HCT116 (cell line): ENCODE measurements at regions not wholly inside any gene's neighbourhood (a gene's known extent, or its start where the extent isn't known, plus 50 kb on each side); places are given as distances from the start of the nearest gene placed in this dataset.

Experiments used
- ATAC-seq: fragments of 200-7000 bp; cut with Tn5 transposase; 2 replicates; pipeline ENCODE4 v1.9.1; 2020; ENCODE audit warnings: mild to moderate bottlenecking, moderate library complexity
- BruUV-seq: library from RNA; stranded (reverse); fragments of 400-500 nt; replicated peaks from 2 replicates; lab custom pipeline; 2021; lab: Mats Ljungman, UMichigan
- CTCF ChIA-PET: fragments of 300-600 bp; sonication (Branson Sonifier 250); formaldehyde crosslinking; loops from one replicate; lab custom pipeline; 2021; ENCODE audit warnings: antibody characterized with exemption; lab: Charles Lee
- POLR2A ChIA-PET: fragments of 300-600, 350-600 bp; sonication (Branson Sonifier 250); formaldehyde crosslinking; loops from one replicate; lab custom pipeline; 2021; ENCODE audit warnings: antibody characterized with exemption; lab: Charles Lee
- RAD21 ChIA-PET, 2 experiments: fragments of 300-600 bp; sonication (Branson Sonifier 250); formaldehyde crosslinking; loops; one replicate each; lab custom pipeline; 2023; ENCODE audit warnings: low total read pairs in 2 of 2; ENCODE audit not compliant: uncharacterized antibody in 2 of 2, unreplicated experiment in 2 of 2, low non-redundant PET in 1 of 2; lab: Charles Lee
- DNase-seq: peaks from one replicate; pipeline ENCODE4 v3.0.0-alpha.2; 2010; ENCODE audit warnings: low read depth, low spot score
- H2AFZ ChIP-seq: fragments of 200-600 bp; shearing (Covaris generic), sonication (generic); 2 replicates; pipeline ENCODE4 v1.6.1; 2017; ENCODE audit warnings: low read depth, mixed run types, mixed read lengths, antibody characterized with exemption, low read length; ENCODE audit not compliant: poor library complexity, severe bottlenecking
- H3K27ac ChIP-seq: 2 replicates; pipeline ENCODE4 v1.5.1; 2012; ENCODE audit warnings: low read depth, low read length
- H3K27me3 ChIP-seq: fragments of 200-600 bp; sonication (generic); 2 replicates; pipeline ENCODE4 v1.6.1; 2016; ENCODE audit warnings: mixed run types, low read length, mixed read lengths; ENCODE audit not compliant: insufficient read depth
- H3K36me3 ChIP-seq, 2 experiments: fragments of 200-500 bp in 1 of 2; fragments of 200-600 bp in 1 of 2; sonication (Bioruptor generic) in 1 of 2; sonication (generic) in 1 of 2; 2 replicates each; pipeline versions ENCODE4 v1.5.1 to v1.6.1; 2014 to 2016; ENCODE audit warnings: low read length in 2 of 2, inconsistent platforms in 1 of 2, mixed read lengths in 1 of 2, mixed run types in 1 of 2; ENCODE audit not compliant: insufficient read depth in 2 of 2, control insufficient read depth in 1 of 2
- H3K4me1 ChIP-seq, 2 experiments: fragments of 200-600 bp in 1 of 2; sonication (generic) in 1 of 2; 2 replicates each; pipeline versions ENCODE4 v1.5.1 to v1.6.1; 2012 to 2017; ENCODE audit warnings: low read length in 2 of 2, inconsistent platforms in 1 of 2, mild to moderate bottlenecking in 1 of 2, mixed read lengths in 1 of 2, mixed run types in 1 of 2, moderate library complexity in 1 of 2; ENCODE audit not compliant: insufficient read depth in 2 of 2, control insufficient read depth in 1 of 2
- H3K4me2 ChIP-seq: fragments of 200-600 bp; sonication (generic); 2 replicates; pipeline ENCODE4 v1.6.1; 2017; ENCODE audit warnings: mixed run types, low read length, mixed read lengths
- H3K4me3 ChIP-seq, 2 experiments: fragments of 200-600 bp in 1 of 2; sonication (generic) in 1 of 2; replicated peaks in 1 of 2; 2 replicates each; pipeline ENCODE4 v1.5.1; 2011 to 2016; ENCODE audit warnings: low read length in 2 of 2, control low read depth in 1 of 2, low read depth in 1 of 2, mild to moderate bottlenecking in 1 of 2, mixed read lengths in 1 of 2, mixed run types in 1 of 2
- H3K79me2 ChIP-seq: fragments of 200-600 bp; sonication (generic); 2 replicates; pipeline ENCODE4 v1.6.1; 2017; ENCODE audit warnings: mild to moderate bottlenecking, mixed run types, low read length, moderate library complexity, mixed read lengths; ENCODE audit not compliant: insufficient read depth
- H3K9ac ChIP-seq: fragments of 200-600 bp; sonication (generic); 2 replicates; pipeline ENCODE4 v1.6.1; 2016; ENCODE audit warnings: low read length, mixed read lengths
- H3K9me2 ChIP-seq: fragments of 200-600 bp; sonication (generic), shearing (Covaris generic); 2 replicates; pipeline ENCODE4 v1.6.1; 2017; ENCODE audit warnings: mixed run types, mild to moderate bottlenecking, moderate library complexity; ENCODE audit not compliant: insufficient read depth
- H3K9me3 ChIP-seq, 2 experiments: fragments of 200-500 bp in 1 of 2; fragments of 200-600 bp in 1 of 2; sonication (Bioruptor generic) in 1 of 2; sonication (generic) in 1 of 2; 2 replicates each; pipeline ENCODE4 v1.6.1; 2014 to 2017; ENCODE audit warnings: low read length in 2 of 2, mixed read lengths in 2 of 2, inconsistent platforms in 1 of 2, low read depth in 1 of 2, mild to moderate bottlenecking in 1 of 2, mixed run types in 1 of 2, moderate library complexity in 1 of 2; ENCODE audit not compliant: control insufficient read depth in 1 of 2, insufficient read depth in 1 of 2
- H4K20me1 ChIP-seq: fragments of 200-600 bp; sonication (generic), shearing (Covaris generic); 2 replicates; pipeline ENCODE4 v1.6.1; 2017; ENCODE audit warnings: mixed run types, mild to moderate bottlenecking, moderate library complexity; ENCODE audit not compliant: insufficient read depth
- CEBPB ChIP-seq: IDR thresholded peaks from 2 replicates; pipeline ENCODE4 v1.6.1; 2012; ENCODE audit warnings: low read depth
- CTCF ChIP-seq, 3 experiments: fragments of 200-600 bp in 1 of 3; sonication (generic) in 1 of 3; IDR thresholded peaks in 2 of 3; conservative IDR thresholded peaks in 1 of 3; 2 replicates each; pipeline ENCODE4 v1.5.1; 2012 to 2017; ENCODE audit warnings: low read depth in 2 of 3, low read length in 2 of 3, antibody characterized with exemption in 1 of 3, borderline replicate concordance in 1 of 3, control low read depth in 1 of 3, mild to moderate bottlenecking in 1 of 3, mixed read lengths in 1 of 3, mixed run types in 1 of 3, moderate library complexity in 1 of 3; ENCODE audit not compliant: insufficient read depth in 1 of 3
- EGR1 ChIP-seq: IDR thresholded peaks from 2 replicates; pipeline ENCODE4 v1.6.1; 2012; ENCODE audit warnings: low read depth
- ELF1 ChIP-seq: IDR thresholded peaks from 2 replicates; pipeline ENCODE4 v1.6.1; 2012; ENCODE audit warnings: low read depth, borderline replicate concordance
- EZH2phosphoT487 ChIP-seq: fragments of 200-600 bp; IDR thresholded peaks from 2 replicates; pipeline ENCODE4 v1.6.1; 2018; ENCODE audit warnings: antibody characterized with exemption, borderline replicate concordance
- FOSL1 ChIP-seq: IDR thresholded peaks from 2 replicates; pipeline ENCODE4 v1.6.1; 2012; ENCODE audit warnings: low read depth
- POLR2AphosphoS5 ChIP-seq: IDR thresholded peaks from 2 replicates; pipeline ENCODE4 v1.6.1; 2011; ENCODE audit warnings: mild to moderate bottlenecking, low read depth, low read length, moderate library complexity
- RAD21 ChIP-seq: IDR thresholded peaks from 2 replicates; pipeline ENCODE4 v1.6.1; 2012; ENCODE audit warnings: low read depth, mild to moderate bottlenecking
- SIN3A ChIP-seq: IDR thresholded peaks from 2 replicates; pipeline ENCODE4 v1.6.1; 2012; ENCODE audit warnings: low read depth
- SP1 ChIP-seq: IDR thresholded peaks from 2 replicates; pipeline ENCODE4 v1.6.1; 2012; ENCODE audit warnings: low read depth
- TCF7L2 ChIP-seq: IDR thresholded peaks from 2 replicates; pipeline ENCODE4 v1.7.0; 2011; ENCODE audit warnings: borderline replicate concordance, inconsistent platforms; ENCODE audit not compliant: insufficient read depth, insufficient read length; ENCODE audit errors: extremely low read depth
- YY1 ChIP-seq: IDR thresholded peaks from 2 replicates; pipeline ENCODE4 v1.6.1; 2011; ENCODE audit warnings: low read length, low read depth, moderate library complexity, mild to moderate bottlenecking; ENCODE audit not compliant: insufficient replicate concordance; ENCODE audit errors: extremely low read depth
- ZBTB33 ChIP-seq: IDR thresholded peaks from 2 replicates; pipeline ENCODE4 v1.6.1; 2011; ENCODE audit warnings: mild to moderate bottlenecking, low read length, moderate library complexity; ENCODE audit not compliant: insufficient replicate concordance; ENCODE audit errors: extremely low read depth
- ZNF274 ChIP-seq: fragments of 200-500 bp; sonication (Bioruptor generic); IDR thresholded peaks from 2 replicates; pipeline ENCODE4 v1.6.1; 2014; ENCODE audit warnings: mild to moderate bottlenecking, low read depth, low read length, inconsistent platforms
- intact Hi-C: fragments of 100-400 bp; cut with micrococcal nuclease; formaldehyde crosslinking; loops from 2 replicates; pipeline ENCODE4 v1.10.0; 2022
- TF ChIP-seq, protein P1 (sequence below): IDR thresholded peaks from 2 replicates; pipeline ENCODE4 v1.6.1; 2012
- TF ChIP-seq, protein P2 (sequence below): IDR thresholded peaks from 2 replicates; pipeline ENCODE4 v1.6.1; 2012; ENCODE audit warnings: low read depth

- ChIA-PET RAD21 (no interaction called here), CTCF (no interaction called here)
- intact Hi-C loops, result no loop called here
- Histone ChIP-seq H3K9ac (no peak overlapping the region), H3K9me3 (no peaks in the 10 kb centered on the region), H4K20me1 (no peaks in the 10 kb centered on the region), H3K27ac (no peak overlapping the region), H3K4me3 (no peak overlapping the region), H3K4me2 (no peak overlapping the region), H3K4me1 (no peaks in the 10 kb centered on the region), H2AFZ (no peak overlapping the region), H3K9me2 (no peaks in the 10 kb centered on the region), H3K79me2 (no peaks in the 10 kb centered on the region), H3K27me3 (peaks cover 8% of the 10 kb centered on the region; the same call in 1 of the 2 replicates)
- no TSS peak for BruUV-seq
- ATAC-seq (no peak), DNase-seq (no peak)
- TF ChIP-seq ZBTB33 (no peak), ZNF274 (no peak), SP1 (no peak), EGR1 (no peak), FOSL1 (no peak), CTCF (IDR thresholded peaks at IDR 0.05 in 2 of 3, conservative IDR thresholded peaks at IDR 0.05 in 1 of 3; ENCODE audit: borderline replicate concordance in 1 of 3, insufficient read depth in 1 of 3, low read depth in 2 of 3, low read length in 2 of 3) (no peak), RAD21 (no peak), TCF7L2 (no peak), YY1 (no peak), EZH2phosphoT487 (no peak), SIN3A (no peak), ELF1 (no peak), POLR2AphosphoS5 (no peak), CEBPB (no peak)
- TF ChIP-seq, protein P1, sequence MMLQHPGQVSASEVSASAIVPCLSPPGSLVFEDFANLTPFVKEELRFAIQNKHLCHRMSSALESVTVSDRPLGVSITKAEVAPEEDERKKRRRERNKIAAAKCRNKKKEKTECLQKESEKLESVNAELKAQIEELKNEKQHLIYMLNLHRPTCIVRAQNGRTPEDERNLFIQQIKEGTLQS, result no peak
- TF ChIP-seq, protein P2, sequence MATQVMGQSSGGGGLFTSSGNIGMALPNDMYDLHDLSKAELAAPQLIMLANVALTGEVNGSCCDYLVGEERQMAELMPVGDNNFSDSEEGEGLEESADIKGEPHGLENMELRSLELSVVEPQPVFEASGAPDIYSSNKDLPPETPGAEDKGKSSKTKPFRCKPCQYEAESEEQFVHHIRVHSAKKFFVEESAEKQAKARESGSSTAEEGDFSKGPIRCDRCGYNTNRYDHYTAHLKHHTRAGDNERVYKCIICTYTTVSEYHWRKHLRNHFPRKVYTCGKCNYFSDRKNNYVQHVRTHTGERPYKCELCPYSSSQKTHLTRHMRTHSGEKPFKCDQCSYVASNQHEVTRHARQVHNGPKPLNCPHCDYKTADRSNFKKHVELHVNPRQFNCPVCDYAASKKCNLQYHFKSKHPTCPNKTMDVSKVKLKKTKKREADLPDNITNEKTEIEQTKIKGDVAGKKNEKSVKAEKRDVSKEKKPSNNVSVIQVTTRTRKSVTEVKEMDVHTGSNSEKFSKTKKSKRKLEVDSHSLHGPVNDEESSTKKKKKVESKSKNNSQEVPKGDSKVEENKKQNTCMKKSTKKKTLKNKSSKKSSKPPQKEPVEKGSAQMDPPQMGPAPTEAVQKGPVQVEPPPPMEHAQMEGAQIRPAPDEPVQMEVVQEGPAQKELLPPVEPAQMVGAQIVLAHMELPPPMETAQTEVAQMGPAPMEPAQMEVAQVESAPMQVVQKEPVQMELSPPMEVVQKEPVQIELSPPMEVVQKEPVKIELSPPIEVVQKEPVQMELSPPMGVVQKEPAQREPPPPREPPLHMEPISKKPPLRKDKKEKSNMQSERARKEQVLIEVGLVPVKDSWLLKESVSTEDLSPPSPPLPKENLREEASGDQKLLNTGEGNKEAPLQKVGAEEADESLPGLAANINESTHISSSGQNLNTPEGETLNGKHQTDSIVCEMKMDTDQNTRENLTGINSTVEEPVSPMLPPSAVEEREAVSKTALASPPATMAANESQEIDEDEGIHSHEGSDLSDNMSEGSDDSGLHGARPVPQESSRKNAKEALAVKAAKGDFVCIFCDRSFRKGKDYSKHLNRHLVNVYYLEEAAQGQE, result no peak
- TF ChIP-seq, all 23 proteins: peak for 0
- H3K36me3 ChIP-seq, result no peaks in the 10 kb centered on the region
- POLR2A ChIA-PET, result no interaction called here
These were observed 104.9 kb downstream of the SLIT2 start for GRCh38 chr4:20356565-20356964.
